GM12873 (cell line): ENCODE measurements at regions not wholly inside any gene's neighbourhood (a gene's known extent, or its start where the extent isn't known, plus 50 kb on each side); places are given as distances from the start of the nearest gene placed in this dataset.

Source experiments
- TF ChIP-seq, protein P1 (sequence below): IDR thresholded peaks from 2 replicates; pipeline ENCODE4 v1.5.1; 2012; ENCODE audit warnings: low read depth, mild to moderate bottlenecking, moderate library complexity, low read length, control low read depth; ENCODE audit not compliant: insufficient read depth; ENCODE audit errors: missing control alignments

DNA sequence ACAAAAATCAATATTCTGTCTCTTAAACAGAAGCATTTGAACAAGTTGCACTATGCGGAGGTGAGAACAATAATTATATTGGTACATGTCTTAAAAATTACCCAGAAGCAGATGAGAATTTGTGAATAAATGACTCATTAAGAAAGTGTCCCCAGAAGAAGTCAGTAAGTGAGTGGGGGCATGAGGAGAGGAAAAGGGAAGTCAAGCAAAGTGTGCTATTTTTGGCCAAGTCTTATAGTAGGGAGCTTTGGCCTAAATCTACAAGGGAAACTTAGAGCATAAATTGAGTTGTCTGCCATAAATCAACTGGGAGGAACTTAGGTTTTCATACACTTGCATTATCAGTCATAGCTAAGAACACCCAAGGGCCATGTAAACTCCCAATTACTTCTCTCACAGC is 86.9 kb upstream of the SATB1 start:
- TF ChIP-seq, protein P1, sequence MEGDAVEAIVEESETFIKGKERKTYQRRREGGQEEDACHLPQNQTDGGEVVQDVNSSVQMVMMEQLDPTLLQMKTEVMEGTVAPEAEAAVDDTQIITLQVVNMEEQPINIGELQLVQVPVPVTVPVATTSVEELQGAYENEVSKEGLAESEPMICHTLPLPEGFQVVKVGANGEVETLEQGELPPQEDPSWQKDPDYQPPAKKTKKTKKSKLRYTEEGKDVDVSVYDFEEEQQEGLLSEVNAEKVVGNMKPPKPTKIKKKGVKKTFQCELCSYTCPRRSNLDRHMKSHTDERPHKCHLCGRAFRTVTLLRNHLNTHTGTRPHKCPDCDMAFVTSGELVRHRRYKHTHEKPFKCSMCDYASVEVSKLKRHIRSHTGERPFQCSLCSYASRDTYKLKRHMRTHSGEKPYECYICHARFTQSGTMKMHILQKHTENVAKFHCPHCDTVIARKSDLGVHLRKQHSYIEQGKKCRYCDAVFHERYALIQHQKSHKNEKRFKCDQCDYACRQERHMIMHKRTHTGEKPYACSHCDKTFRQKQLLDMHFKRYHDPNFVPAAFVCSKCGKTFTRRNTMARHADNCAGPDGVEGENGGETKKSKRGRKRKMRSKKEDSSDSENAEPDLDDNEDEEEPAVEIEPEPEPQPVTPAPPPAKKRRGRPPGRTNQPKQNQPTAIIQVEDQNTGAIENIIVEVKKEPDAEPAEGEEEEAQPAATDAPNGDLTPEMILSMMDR: no peak

DNA sequence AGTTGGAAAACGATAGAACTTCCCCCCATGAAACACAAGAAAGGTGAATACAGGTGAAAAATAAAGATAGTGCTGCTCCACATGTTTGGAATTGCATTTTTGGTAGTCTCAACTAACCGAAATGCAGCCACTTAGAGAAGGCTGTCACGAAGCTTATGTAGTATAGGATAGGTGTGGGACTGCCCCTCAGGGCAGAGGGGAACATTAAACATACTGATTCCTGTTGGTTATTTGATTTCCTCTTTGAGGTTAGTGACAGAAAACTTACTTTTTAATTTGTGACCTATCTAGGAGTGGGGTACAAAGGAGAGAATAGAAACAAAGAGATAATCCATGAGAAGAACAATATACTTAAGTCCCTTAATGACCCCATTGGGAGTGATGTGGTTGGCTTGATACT is 85.8 kb upstream of the SATB1 start:
- TF ChIP-seq, protein P1: no peak

DNA sequence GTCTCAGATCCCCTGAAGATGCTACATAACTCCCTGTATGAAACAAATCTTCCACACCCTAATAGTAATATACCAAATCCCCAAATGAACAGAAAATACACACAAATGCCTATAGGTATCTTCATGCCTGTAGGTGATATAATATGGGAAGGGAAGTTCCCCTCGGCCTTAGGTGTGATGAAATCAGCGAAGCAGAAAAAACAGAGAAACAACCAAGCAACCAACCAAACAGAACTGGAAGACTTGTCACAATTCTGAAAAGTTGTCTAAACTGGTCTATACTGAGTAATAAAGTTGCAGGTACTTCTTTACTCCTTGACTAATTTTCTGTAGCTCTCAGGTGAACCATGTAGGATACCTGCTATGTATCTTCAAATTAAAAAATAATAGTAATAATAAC is 82.2 kb upstream of the SATB1 start:
- TF ChIP-seq, protein P1: no peak

DNA sequence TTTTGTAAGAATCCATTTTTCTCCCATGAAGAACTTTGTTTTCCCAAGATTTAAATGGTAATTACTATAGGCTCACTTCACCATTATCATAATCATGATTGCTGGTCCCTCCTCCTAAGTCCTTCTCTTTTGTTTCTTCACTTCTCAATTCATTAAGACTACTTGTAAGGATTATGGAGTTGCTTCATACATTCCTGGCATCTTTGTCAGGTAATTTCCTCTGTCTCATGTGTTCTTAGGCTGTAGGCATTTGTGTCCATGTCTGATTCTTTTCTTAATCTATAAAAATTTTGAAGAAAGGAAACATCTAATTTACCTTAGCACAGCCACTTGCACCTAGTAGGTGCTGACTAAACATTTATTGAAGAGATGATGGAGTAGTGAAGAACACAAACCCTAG is 79.9 kb upstream of the SATB1 start:
- TF ChIP-seq, protein P1: no peak

DNA sequence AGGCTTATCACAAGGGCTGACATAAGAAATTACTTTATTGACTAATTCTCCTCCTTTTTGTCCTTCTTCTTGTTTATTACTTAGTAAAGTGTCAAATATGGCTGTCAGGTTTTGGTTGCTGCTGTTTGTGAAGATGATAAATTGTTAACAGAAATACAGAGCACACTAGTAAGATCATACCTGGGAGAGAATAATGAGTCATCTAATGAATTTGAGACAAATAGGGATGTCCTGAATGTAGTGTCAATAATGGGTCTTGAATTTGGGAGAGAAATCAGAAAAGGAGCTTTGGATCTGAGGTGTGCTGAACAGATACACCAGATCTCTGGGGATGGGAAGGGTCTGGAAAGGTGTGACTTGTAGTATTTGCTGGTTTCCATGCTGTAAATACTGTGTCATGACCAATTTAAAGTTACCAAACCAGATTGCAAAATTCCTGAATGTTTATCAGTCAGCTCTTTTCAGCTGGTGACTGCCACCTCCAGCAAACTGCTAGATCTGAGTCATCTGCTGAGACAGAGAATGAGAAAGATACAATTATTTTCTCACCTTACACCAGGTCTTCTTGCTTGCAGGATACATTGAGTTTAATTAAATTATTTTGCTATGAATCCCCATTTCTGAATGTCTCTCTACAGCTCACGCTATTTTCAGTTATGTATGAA is 76.7 kb upstream of the SATB1 start:
- TF ChIP-seq, protein P1: no peak

DNA sequence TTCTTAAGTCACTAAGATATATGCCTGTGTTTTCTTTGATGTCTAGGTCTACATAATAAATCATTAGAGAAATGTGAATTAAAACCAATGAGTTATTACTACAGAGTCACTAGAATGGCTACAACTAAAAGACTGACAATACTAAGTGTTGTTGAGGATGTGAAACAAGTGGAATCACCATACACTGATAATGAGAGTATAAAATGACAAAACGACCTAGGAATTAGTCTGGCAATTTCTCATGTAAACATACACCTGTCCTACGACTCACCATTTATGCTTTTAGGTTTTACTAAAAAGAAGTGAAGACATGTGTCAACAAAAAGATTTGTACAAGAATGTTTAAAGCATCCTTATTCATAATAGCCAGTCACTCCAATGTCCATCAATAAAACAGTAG is 75.2 kb upstream of the SATB1 start:
- TF ChIP-seq, protein P1: no peak

DNA sequence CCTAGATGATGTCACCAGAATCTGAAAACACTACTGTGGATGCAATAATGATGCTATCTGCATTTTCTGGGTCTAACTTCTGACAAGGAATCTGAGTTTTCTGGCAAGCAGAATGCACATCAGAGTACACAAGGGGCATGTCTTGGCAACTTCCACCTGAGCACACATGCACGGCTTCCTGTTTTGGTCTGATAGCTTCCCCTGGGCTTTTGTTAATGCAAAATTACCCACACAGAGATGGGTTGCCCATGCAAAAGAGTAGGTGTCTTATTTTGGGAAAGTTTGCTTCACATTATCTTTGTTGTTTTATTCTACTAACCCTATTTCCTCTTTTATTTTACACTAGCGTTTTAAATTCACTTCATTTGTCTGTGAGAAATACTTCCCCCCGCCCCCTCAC is 74.2 kb upstream of the SATB1 start:
- TF ChIP-seq, protein P1: no peak
